Keratinocyte (primary cell): ENCODE measurements at regions not wholly inside any gene's neighbourhood (a gene's known extent, or its start where the extent isn't known, plus 50 kb on each side); places are given as distances from the start of the nearest gene placed in this dataset.

Experiments used
- DNase-seq: peaks from one replicate; pipeline ENCODE4 v3.0.0-alpha.2; 2011; ENCODE audit warnings: low read depth, missing footprints, low spot score
- FAIRE-seq: peaks from 2 replicates; lab custom pipeline; 2011; peaks lifted over from hg19 to GRCh38; lab: Jason Lieb, UNC
- H2AFZ ChIP-seq: 2 replicates; pipeline ENCODE4 v1.6.0; 2012; ENCODE audit warnings: low read length, control low read depth, inconsistent platforms; ENCODE audit not compliant: control insufficient read depth
- H3K27ac ChIP-seq: 2 replicates; pipeline ENCODE4 v1.5.1; 2011; ENCODE audit warnings: low read length; ENCODE audit not compliant: control insufficient read depth, insufficient read depth
- H3K27me3 ChIP-seq: 3 replicates; pipeline ENCODE4 v1.6.0; 2011; ENCODE audit warnings: low read length; ENCODE audit not compliant: control insufficient read depth, insufficient read depth; ENCODE audit errors: extremely low read depth
- H3K36me3 ChIP-seq, 2 experiments: 2 replicates in 1 of 2; 3 replicates in 1 of 2; pipeline ENCODE4 v1.5.1; 2011; ENCODE audit warnings: low read length in 2 of 2, mild to moderate bottlenecking in 1 of 2; ENCODE audit not compliant: control insufficient read depth in 2 of 2, insufficient read depth in 2 of 2; ENCODE audit errors: extremely low read depth in 1 of 2
- H3K4me1 ChIP-seq: 3 replicates; pipeline ENCODE4 v1.5.1; 2011; ENCODE audit warnings: low read length; ENCODE audit not compliant: control insufficient read depth, insufficient read depth; ENCODE audit errors: extremely low read depth
- H3K4me2 ChIP-seq: 3 replicates; pipeline ENCODE4 v1.6.0; 2011; ENCODE audit warnings: low read depth, low read length; ENCODE audit not compliant: control insufficient read depth, insufficient read depth; ENCODE audit errors: extremely low read depth
- H3K4me3 ChIP-seq, 3 experiments: fragments of 200-600 bp in 1 of 3; sonication (generic) in 1 of 3; 2 replicates in 2 of 3; 3 replicates in 1 of 3; pipeline ENCODE4 v1.5.1; 2011 to 2016; ENCODE audit warnings: low read length in 3 of 3, mild to moderate bottlenecking in 3 of 3, control low read depth in 2 of 3, inconsistent platforms in 1 of 3, low read depth in 1 of 3, mixed read lengths in 1 of 3, mixed run types in 1 of 3, moderate library complexity in 1 of 3; ENCODE audit not compliant: control insufficient read depth in 2 of 3, insufficient read depth in 2 of 3; ENCODE audit errors: extremely low read depth in 1 of 3
- H3K79me2 ChIP-seq: 2 replicates; pipeline ENCODE4 v1.6.0; 2012; ENCODE audit warnings: low read length; ENCODE audit not compliant: control insufficient read depth, insufficient read depth
- H3K9ac ChIP-seq: 3 replicates; pipeline ENCODE4 v1.6.0; 2011; ENCODE audit warnings: low read length; ENCODE audit not compliant: control insufficient read depth, insufficient read depth; ENCODE audit errors: extremely low read depth
- H3K9me1 ChIP-seq: 3 replicates; pipeline ENCODE4 v1.6.0; 2011; ENCODE audit warnings: low read length; ENCODE audit not compliant: control insufficient read depth, insufficient read depth; ENCODE audit errors: extremely low read depth
- H3K9me3 ChIP-seq: 2 replicates; pipeline ENCODE4 v1.5.1; 2012; ENCODE audit warnings: low read depth, low read length; ENCODE audit not compliant: control insufficient read depth
- H4K20me1 ChIP-seq: 3 replicates; pipeline ENCODE4 v1.6.0; 2011; ENCODE audit warnings: low read length; ENCODE audit not compliant: control insufficient read depth, insufficient read depth; ENCODE audit errors: extremely low read depth
- EZH2 ChIP-seq: IDR thresholded peaks from one replicate; pipeline ENCODE4 v1.6.1; 2012; ENCODE audit warnings: inconsistent platforms, mild to moderate bottlenecking, low read length, moderate library complexity
- dilution Hi-C: fragments of 300-500 bp; cut with MboI; formaldehyde crosslinking; loops from one replicate; pipeline ENCODE4 v1.7.0; 2020; ENCODE audit warnings: low sequenced_read_pairs; ENCODE audit not compliant: extremely low pct_ligation_motif_present
- TF ChIP-seq, protein P1 (sequence below), 3 experiments: IDR thresholded peaks in 1 of 3; conservative IDR thresholded peaks in 1 of 3; optimal IDR thresholded peaks in 1 of 3; 2 replicates in 2 of 3; 3 replicates in 1 of 3; pipeline versions ENCODE3 to v1.5.1; 2011; ENCODE audit warnings: low read length in 3 of 3, mild to moderate bottlenecking in 3 of 3, moderate library complexity in 2 of 3, control low read depth in 1 of 3, inconsistent platforms in 1 of 3; ENCODE audit not compliant: insufficient read depth in 2 of 3; ENCODE audit errors: extremely low read depth in 1 of 3

DNA sequence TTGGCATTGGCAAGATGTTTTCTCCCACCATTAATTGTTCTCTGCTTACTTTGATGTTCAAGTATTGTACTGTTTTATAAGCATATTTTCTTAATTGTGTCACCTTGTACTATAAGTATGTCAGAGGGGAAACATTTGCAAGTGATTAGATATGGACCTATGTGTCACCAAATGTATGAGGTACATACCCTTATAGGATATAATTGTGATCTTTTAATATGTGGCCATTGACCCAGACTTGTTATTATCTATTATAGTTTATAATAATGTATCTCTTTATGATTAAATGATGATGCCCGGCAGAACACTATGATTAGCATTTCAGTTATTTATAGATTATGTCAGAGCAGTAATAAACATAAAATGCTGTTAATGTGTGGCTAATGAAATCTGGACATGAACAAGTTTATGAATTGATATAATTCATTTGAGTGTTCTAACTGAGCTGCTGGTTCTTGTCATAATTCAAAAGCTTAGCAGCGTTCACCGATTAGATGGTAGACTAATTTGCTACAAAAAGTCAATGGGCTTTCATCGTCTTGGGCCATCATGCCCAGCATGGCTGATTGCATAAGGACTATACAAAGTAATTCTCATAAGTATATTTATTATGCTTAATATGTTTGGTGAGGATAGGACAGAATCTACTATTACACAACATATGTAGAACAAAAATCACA lies 480.9 kb upstream of the FANCL start:
- no peak overlapping the region for H2AFZ ChIP-seq
- no peaks in the 10 kb centered on the region for H3K36me3 ChIP-seq
- no peak overlapping the region for H3K27ac ChIP-seq
- no peak for FAIRE-seq
- no peak overlapping the region for H3K9ac ChIP-seq
- no peaks in the 10 kb centered on the region for H4K20me1 ChIP-seq
- H3K9me1 ChIP-seq: no peaks in the 10 kb centered on the region
- no peaks in the 10 kb centered on the region for H3K9me3 ChIP-seq
- no peak overlapping the region for H3K4me3 ChIP-seq
- no peak for DNase-seq
- no peaks in the 10 kb centered on the region for H3K4me1 ChIP-seq
- dilution Hi-C loops: no loop called here
- no peak overlapping the region for H3K4me2 ChIP-seq
- no peaks in the 10 kb centered on the region for H3K79me2 ChIP-seq
- TF ChIP-seq, protein P1, sequence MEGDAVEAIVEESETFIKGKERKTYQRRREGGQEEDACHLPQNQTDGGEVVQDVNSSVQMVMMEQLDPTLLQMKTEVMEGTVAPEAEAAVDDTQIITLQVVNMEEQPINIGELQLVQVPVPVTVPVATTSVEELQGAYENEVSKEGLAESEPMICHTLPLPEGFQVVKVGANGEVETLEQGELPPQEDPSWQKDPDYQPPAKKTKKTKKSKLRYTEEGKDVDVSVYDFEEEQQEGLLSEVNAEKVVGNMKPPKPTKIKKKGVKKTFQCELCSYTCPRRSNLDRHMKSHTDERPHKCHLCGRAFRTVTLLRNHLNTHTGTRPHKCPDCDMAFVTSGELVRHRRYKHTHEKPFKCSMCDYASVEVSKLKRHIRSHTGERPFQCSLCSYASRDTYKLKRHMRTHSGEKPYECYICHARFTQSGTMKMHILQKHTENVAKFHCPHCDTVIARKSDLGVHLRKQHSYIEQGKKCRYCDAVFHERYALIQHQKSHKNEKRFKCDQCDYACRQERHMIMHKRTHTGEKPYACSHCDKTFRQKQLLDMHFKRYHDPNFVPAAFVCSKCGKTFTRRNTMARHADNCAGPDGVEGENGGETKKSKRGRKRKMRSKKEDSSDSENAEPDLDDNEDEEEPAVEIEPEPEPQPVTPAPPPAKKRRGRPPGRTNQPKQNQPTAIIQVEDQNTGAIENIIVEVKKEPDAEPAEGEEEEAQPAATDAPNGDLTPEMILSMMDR (optimal IDR thresholded peaks at IDR 0.05 in 1 of 3, IDR thresholded peaks at IDR 0.05 in 1 of 3, conservative IDR thresholded peaks at IDR 0.05 in 1 of 3; ENCODE audit: extremely low read depth in 1 of 3, insufficient read depth in 2 of 3, low read length in 3 of 3): no peak
- TF ChIP-seq EZH2: no peak
- H3K27me3 ChIP-seq: no peaks in the 10 kb centered on the region

DNA sequence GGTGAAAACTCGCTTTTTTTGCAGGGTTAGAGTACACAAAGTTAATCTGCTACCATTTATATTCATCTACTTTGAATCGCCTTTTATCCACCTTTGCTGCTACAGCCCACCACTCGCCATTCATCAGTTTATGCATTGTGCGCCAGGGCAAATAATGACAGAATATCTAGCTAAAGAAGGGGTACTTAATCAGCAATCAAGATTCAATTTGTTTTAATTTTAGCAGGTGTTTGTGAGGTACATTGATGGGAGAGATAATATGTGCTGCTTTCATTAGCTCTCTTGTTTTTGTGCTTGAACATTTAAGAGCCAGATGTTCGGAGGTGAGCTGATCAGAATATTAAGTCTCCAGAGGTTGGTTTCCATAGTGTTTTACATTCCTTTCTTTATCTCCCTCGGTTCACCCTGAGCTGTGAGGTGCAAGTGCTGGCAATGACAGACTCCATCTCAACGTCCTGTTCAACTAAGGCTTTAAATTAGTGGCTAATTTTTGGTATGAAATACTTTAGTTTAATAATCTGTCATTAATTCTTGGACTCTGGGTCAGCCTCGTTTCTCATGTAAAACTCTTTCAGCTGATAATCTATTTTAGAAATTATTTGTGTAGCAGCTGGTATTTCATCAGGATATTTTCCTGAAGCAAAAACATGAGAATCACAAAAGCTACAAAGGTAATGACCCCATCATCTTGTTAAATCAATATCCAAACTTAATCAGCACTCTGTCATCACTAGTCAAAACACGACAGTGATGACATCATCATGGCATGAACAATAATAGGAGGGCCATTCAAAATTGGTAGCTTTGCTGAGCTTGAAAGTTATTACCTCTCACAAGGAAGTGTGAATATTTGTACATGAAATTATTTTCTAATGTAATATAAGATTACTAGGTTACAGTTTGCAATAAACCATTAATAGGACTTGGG lies 479.9 kb upstream of the FANCL start:
- Histone ChIP-seq H3K79me2 (no peaks in the 10 kb centered on the region), H3K27ac (no peak overlapping the region), H3K27me3 (no peaks in the 10 kb centered on the region), H4K20me1 (no peaks in the 10 kb centered on the region), H3K9me1 (no peaks in the 10 kb centered on the region), H3K36me3 (no peaks in the 10 kb centered on the region), H3K4me3 (no peak overlapping the region), H3K4me2 (no peak overlapping the region), H2AFZ (no peak overlapping the region), H3K9me3 (no peaks in the 10 kb centered on the region), H3K9ac (no peak overlapping the region), H3K4me1 (no peaks in the 10 kb centered on the region)
- DNase-seq (no peak), FAIRE-seq (no peak)
- TF ChIP-seq, protein P1 (optimal IDR thresholded peaks at IDR 0.05 in 1 of 3, IDR thresholded peaks at IDR 0.05 in 1 of 3, conservative IDR thresholded peaks at IDR 0.05 in 1 of 3; ENCODE audit: extremely low read depth in 1 of 3, insufficient read depth in 2 of 3, low read length in 3 of 3): no peak
- TF ChIP-seq EZH2: no peak
- dilution Hi-C loops: no loop called here
